IMR-90 (cell line): ENCODE measurements at regions not wholly inside any gene's neighbourhood (a gene's known extent, or its start where the extent isn't known, plus 50 kb on each side); places are given as distances from the start of the nearest gene placed in this dataset.

ENCODE experiments used
- ATAC-seq: fragments of 200-7000 bp; cut with Tn5 transposase; 2 replicates; pipeline ENCODE4 v1.9.1; 2020; ENCODE audit warnings: low read depth, mild to moderate bottlenecking, moderate library complexity
- BruUV-seq: library from RNA; stranded (reverse); fragments of 400-500 nt; replicated peaks from 2 replicates; lab custom pipeline; 2021; lab: Mats Ljungman, UMichigan
- CTCF ChIA-PET: fragments of 300-600 bp; formaldehyde crosslinking; extraction: SDS; loops from one replicate; lab custom pipeline; 2021; ENCODE audit warnings: antibody characterized with exemption; lab: Yijun Ruan, JAX
- POLR2A ChIA-PET: fragments of 300-600 bp; sonication (Branson Sonifier 250); formaldehyde crosslinking; loops from one replicate; lab custom pipeline; 2022; ENCODE audit warnings: antibody characterized with exemption; ENCODE audit not compliant: unreplicated experiment; lab: Charles Lee
- DNase-seq: peaks from one replicate; pipeline ENCODE4 v3.0.0; 2013
- H2AFZ ChIP-seq: replicated peaks from 2 replicates; pipeline ENCODE3; 2013; ENCODE audit warnings: low read length, mild to moderate bottlenecking; ENCODE audit not compliant: poor library complexity
- H2AK5ac ChIP-seq: 2 replicates; pipeline ENCODE4 v1.6.1; 2013; ENCODE audit warnings: low read depth, low read length, inconsistent platforms
- H2AK9ac ChIP-seq: replicated peaks from 2 replicates; pipeline ENCODE3; 2013; ENCODE audit warnings: mild to moderate bottlenecking, low read depth, low read length, moderate library complexity; ENCODE audit not compliant: poor library complexity
- H2BK120ac ChIP-seq: 2 replicates; pipeline ENCODE4 v1.6.1; 2013; ENCODE audit warnings: low read depth, low read length, inconsistent platforms
- H2BK15ac ChIP-seq: 3 replicates; pipeline ENCODE4 v1.6.1; 2013; ENCODE audit warnings: low read depth, low read length, inconsistent platforms
- H2BK20ac ChIP-seq: 2 replicates; pipeline ENCODE4 v1.6.1; 2013; ENCODE audit warnings: low read depth, mild to moderate bottlenecking, inconsistent platforms, low read length, moderate library complexity
- H2BK5ac ChIP-seq: 2 replicates; pipeline ENCODE4 v1.6.1; 2013; ENCODE audit warnings: mild to moderate bottlenecking, low read depth, low read length, inconsistent platforms; ENCODE audit not compliant: poor library complexity, severe bottlenecking
- H3K14ac ChIP-seq: replicated peaks from 2 replicates; pipeline ENCODE4 v1.6.1; 2013; ENCODE audit warnings: low read depth, low read length, inconsistent platforms
- H3K18ac ChIP-seq: 2 replicates; pipeline ENCODE4 v1.6.1; 2013; ENCODE audit warnings: low read depth, low read length, control low read depth
- H3K23ac ChIP-seq: 2 replicates; pipeline ENCODE4 v1.6.1; 2013; ENCODE audit warnings: low read depth, low read length, inconsistent platforms
- H3K27ac ChIP-seq: 2 replicates; pipeline ENCODE4 v1.5.1; 2013; ENCODE audit warnings: mild to moderate bottlenecking, control low read depth, low read length; ENCODE audit not compliant: insufficient read depth
- H3K27me3 ChIP-seq: 2 replicates; pipeline ENCODE4 v1.6.1; 2013; ENCODE audit warnings: low read length; ENCODE audit not compliant: control insufficient read depth, insufficient read depth
- H3K36me3 ChIP-seq: 2 replicates; pipeline ENCODE4 v1.6.1; 2013; ENCODE audit warnings: low read length, mixed read lengths; ENCODE audit not compliant: control insufficient read depth, insufficient read depth
- H3K4ac ChIP-seq: 2 replicates; pipeline ENCODE4 v1.6.1; 2013; ENCODE audit warnings: low read depth, low read length, inconsistent platforms
- H3K4me1 ChIP-seq: 2 replicates; pipeline ENCODE4 v1.6.1; 2013; ENCODE audit warnings: low read length, mixed read lengths; ENCODE audit not compliant: control insufficient read depth, insufficient read depth
- H3K4me2 ChIP-seq: 2 replicates; pipeline ENCODE4 v1.6.1; 2013; ENCODE audit warnings: low read depth, mild to moderate bottlenecking, control low read depth, low read length, moderate library complexity
- H3K4me3 ChIP-seq: 2 replicates; pipeline ENCODE4 v1.5.1; 2013; ENCODE audit warnings: low read depth, mild to moderate bottlenecking, control low read depth, low read length, moderate library complexity; ENCODE audit not compliant: insufficient read depth
- H3K56ac ChIP-seq: 2 replicates; pipeline ENCODE4 v1.6.1; 2013; ENCODE audit warnings: low read length, inconsistent platforms; ENCODE audit not compliant: insufficient read depth; ENCODE audit errors: extremely low read depth
- H3K79me1 ChIP-seq, 2 experiments: 2 replicates each; pipeline ENCODE4 v1.6.1; 2013; ENCODE audit warnings: low read length in 2 of 2, inconsistent platforms in 1 of 2, low read depth in 1 of 2
- H3K9ac ChIP-seq: 2 replicates; pipeline ENCODE4 v1.6.1; 2013; ENCODE audit warnings: low read depth, low read length, control low read depth
- H3K9me1 ChIP-seq: 2 replicates; pipeline ENCODE4 v1.6.1; 2013; ENCODE audit warnings: low read length, inconsistent platforms; ENCODE audit not compliant: insufficient read depth
- H3K9me3 ChIP-seq: 2 replicates; pipeline ENCODE4 v1.6.1; 2013; ENCODE audit warnings: low read length; ENCODE audit not compliant: control insufficient read depth, insufficient read depth
- H4K20me1 ChIP-seq: 2 replicates; pipeline ENCODE4 v1.6.1; 2013; ENCODE audit warnings: low read length, inconsistent platforms; ENCODE audit not compliant: insufficient read depth
- H4K5ac ChIP-seq: 2 replicates; pipeline ENCODE4 v1.6.1; 2013; ENCODE audit warnings: mild to moderate bottlenecking, low read depth, low read length, control low read depth
- H4K8ac ChIP-seq, 2 experiments: 2 replicates each; pipeline ENCODE4 v1.6.1; 2013; ENCODE audit warnings: low read depth in 2 of 2, low read length in 2 of 2, control low read depth in 1 of 2, inconsistent platforms in 1 of 2
- H4K91ac ChIP-seq: 2 replicates; pipeline ENCODE4 v1.6.1; 2013; ENCODE audit warnings: low read depth, low read length, inconsistent platforms; ENCODE audit not compliant: insufficient read depth
- BHLHE40 ChIP-seq: fragments of 150-350 bp; IDR thresholded peaks from 2 replicates; pipeline ENCODE4 v1.6.1; 2016; ENCODE audit warnings: mild to moderate bottlenecking, low read depth, low read length
- CEBPB ChIP-seq: IDR thresholded peaks from 2 replicates; pipeline ENCODE4 v1.6.1; 2012; ENCODE audit warnings: low read depth, low read length, improper control_type of control experiment
- CHD1 ChIP-seq: IDR thresholded peaks from 2 replicates; pipeline ENCODE4 v1.6.1; 2012; ENCODE audit warnings: low read depth, low read length, improper control_type of control experiment
- FOS ChIP-seq: fragments of 150-350 bp; IDR thresholded peaks from 2 replicates; pipeline ENCODE4 v1.6.1; 2016; ENCODE audit warnings: low read depth, low read length
- MAFK ChIP-seq: IDR thresholded peaks from 2 replicates; pipeline ENCODE4 v1.6.1; 2012; ENCODE audit warnings: low read depth, low read length, improper control_type of control experiment
- MAZ ChIP-seq: IDR thresholded peaks from 2 replicates; pipeline ENCODE4 v1.6.1; 2012; ENCODE audit warnings: low read depth, mild to moderate bottlenecking, low read length, improper control_type of control experiment, moderate library complexity, borderline replicate concordance
- NFE2L2 ChIP-seq: fragments of 150-350 bp; IDR thresholded peaks from 2 replicates; pipeline ENCODE4 v1.6.1; 2016; ENCODE audit warnings: low read depth, mild to moderate bottlenecking, low read length
- POLR2A ChIP-seq: IDR thresholded peaks from 2 replicates; pipeline ENCODE4 v1.6.1; 2012; ENCODE audit warnings: mild to moderate bottlenecking, low read depth, low read length
- RAD21 ChIP-seq: IDR thresholded peaks from 2 replicates; pipeline ENCODE4 v1.6.1; 2012; ENCODE audit warnings: low read length, improper control_type of control experiment
- RCOR1 ChIP-seq: IDR thresholded peaks from 2 replicates; pipeline ENCODE4 v1.6.1; 2012; ENCODE audit warnings: mild to moderate bottlenecking, low read length, improper control_type of control experiment; ENCODE audit not compliant: insufficient replicate concordance
- RFX5 ChIP-seq: IDR thresholded peaks from 2 replicates; pipeline ENCODE4 v1.8.0; 2012; ENCODE audit warnings: low read depth, mild to moderate bottlenecking, low read length, moderate library complexity
- SMC3 ChIP-seq: fragments of 150-350 bp; IDR thresholded peaks from 2 replicates; pipeline ENCODE4 v1.6.1; 2016; ENCODE audit warnings: low read depth, mild to moderate bottlenecking, antibody characterized with exemption, low read length, moderate library complexity
- WGBS, 2 experiments: methylation state at CpG; one replicate each; pipeline versions ENCODE4 v1.1.5 to v1.1.7; 2013; ENCODE audit warnings: missing lambda C conversion rate in 2 of 2; ENCODE audit not compliant: insufficient read length in 1 of 2; ENCODE audit errors: extremely low coverage in 2 of 2; 5-methylcytosine and 5-hydroxymethylcytosine counted together
- dilution Hi-C: fragments of 300-500 bp; cut with HindIII; formaldehyde crosslinking; loops from one replicate; pipeline ENCODE4 v1.14.3; 2018; ENCODE audit warnings: low sequenced_read_pairs; ENCODE audit not compliant: unreplicated experiment
- in situ Hi-C: fragments of 300-500 bp; cut with MboI; formaldehyde crosslinking; loops from 3 replicates; pipeline ENCODE4 v1.14.3; 2019; ENCODE audit warnings: low sequenced_read_pairs, inconsistent platforms, mixed read lengths
- intact Hi-C: fragments of 100-400 bp; cut with micrococcal nuclease; formaldehyde crosslinking; loops from 2 replicates; pipeline ENCODE4 v1.10.0; 2022
- TF ChIP-seq, protein P1 (sequence below): fragments of 150-350 bp; IDR thresholded peaks from 2 replicates; pipeline ENCODE4 v1.6.1; 2017; ENCODE audit warnings: mild to moderate bottlenecking, antibody characterized with exemption, low read length, low read depth
- TF ChIP-seq, protein P2 (sequence below): fragments of 150-350 bp; IDR thresholded peaks from 2 replicates; pipeline ENCODE4 v1.6.1; 2016; ENCODE audit warnings: low read depth, mild to moderate bottlenecking, low read length, moderate library complexity, borderline replicate concordance
- TF ChIP-seq, protein P3 (sequence below): conservative IDR thresholded peaks from 2 replicates; pipeline ENCODE4 v1.5.1; 2012; ENCODE audit warnings: mild to moderate bottlenecking, low read depth, low read length, improper control_type of control experiment

DNA sequence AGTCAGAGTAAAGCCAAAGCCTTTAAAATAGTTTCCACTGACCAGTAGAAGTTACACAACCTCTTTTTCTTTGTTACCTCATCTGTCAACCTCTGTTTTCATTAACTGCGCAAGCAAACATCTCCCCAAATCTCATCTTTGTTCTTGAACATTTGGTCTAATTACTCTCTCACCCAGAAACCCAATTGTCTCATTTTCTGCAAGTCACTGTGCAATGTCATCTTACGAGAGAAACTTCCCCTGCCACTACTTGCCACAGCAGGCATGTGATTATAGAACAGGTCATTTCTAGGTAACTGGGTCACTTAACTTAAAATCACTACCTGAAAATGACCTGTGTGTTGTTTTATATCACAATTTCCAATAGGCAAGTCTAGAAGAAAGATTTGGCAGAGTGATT is 159.4 kb downstream of the SI start:
- Histone ChIP-seq H3K23ac (no peak overlapping the region), H3K4me1 (no peaks in the 10 kb centered on the region), H3K79me1 (no peaks in the 10 kb centered on the region), H3K9ac (no peak overlapping the region), H3K9me1 (no peaks in the 10 kb centered on the region), H2BK5ac (no peak overlapping the region), H3K14ac (no peak overlapping the region), H4K20me1 (no peaks in the 10 kb centered on the region), H3K4me3 (no peak overlapping the region), H3K18ac (no peak overlapping the region), H3K36me3 (no peaks in the 10 kb centered on the region), H3K56ac (no peak overlapping the region), H2BK15ac (no peak overlapping the region), H2BK20ac (no peak overlapping the region), H2BK120ac (no peak overlapping the region), H3K4me2 (no peak overlapping the region), H3K9me3 (peaks cover 3% of the 10 kb centered on the region; the same call in 1 of the 2 replicates), H3K27me3 (no peaks in the 10 kb centered on the region), H4K91ac (no peak overlapping the region), H2AFZ (no peak overlapping the region), H4K5ac (no peak overlapping the region), H2AK5ac (no peak overlapping the region), H2AK9ac (no peak overlapping the region), H4K8ac (no peak overlapping the region), H3K27ac (no peak overlapping the region), H3K4ac (no peak overlapping the region)
- dilution Hi-C loops (no loop called here), intact Hi-C loops (no loop called here), in situ Hi-C loops (no loop called here)
- ATAC-seq (no peak), DNase-seq (no peak)
- BruUV-seq, result no TSS peak
- ChIA-PET POLR2A (no interaction called here), CTCF (no interaction called here)
- WGBS, 2 experiments, result no CpG with 5 or more reads among the region's 2 CpGs
- TF ChIP-seq CEBPB (no peak), MAZ (no peak), FOS (no peak), RAD21 (no peak), RFX5 (no peak), POLR2A (no peak), BHLHE40 (no peak), CHD1 (no peak), RCOR1 (no peak), SMC3 (no peak), MAFK (no peak), NFE2L2 (no peak)
- TF ChIP-seq, protein P1, sequence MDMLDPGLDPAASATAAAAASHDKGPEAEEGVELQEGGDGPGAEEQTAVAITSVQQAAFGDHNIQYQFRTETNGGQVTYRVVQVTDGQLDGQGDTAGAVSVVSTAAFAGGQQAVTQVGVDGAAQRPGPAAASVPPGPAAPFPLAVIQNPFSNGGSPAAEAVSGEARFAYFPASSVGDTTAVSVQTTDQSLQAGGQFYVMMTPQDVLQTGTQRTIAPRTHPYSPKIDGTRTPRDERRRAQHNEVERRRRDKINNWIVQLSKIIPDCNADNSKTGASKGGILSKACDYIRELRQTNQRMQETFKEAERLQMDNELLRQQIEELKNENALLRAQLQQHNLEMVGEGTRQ, result no peak
- TF ChIP-seq, protein P2, sequence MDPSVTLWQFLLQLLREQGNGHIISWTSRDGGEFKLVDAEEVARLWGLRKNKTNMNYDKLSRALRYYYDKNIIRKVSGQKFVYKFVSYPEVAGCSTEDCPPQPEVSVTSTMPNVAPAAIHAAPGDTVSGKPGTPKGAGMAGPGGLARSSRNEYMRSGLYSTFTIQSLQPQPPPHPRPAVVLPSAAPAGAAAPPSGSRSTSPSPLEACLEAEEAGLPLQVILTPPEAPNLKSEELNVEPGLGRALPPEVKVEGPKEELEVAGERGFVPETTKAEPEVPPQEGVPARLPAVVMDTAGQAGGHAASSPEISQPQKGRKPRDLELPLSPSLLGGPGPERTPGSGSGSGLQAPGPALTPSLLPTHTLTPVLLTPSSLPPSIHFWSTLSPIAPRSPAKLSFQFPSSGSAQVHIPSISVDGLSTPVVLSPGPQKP, result no peak
- TF ChIP-seq, protein P3, sequence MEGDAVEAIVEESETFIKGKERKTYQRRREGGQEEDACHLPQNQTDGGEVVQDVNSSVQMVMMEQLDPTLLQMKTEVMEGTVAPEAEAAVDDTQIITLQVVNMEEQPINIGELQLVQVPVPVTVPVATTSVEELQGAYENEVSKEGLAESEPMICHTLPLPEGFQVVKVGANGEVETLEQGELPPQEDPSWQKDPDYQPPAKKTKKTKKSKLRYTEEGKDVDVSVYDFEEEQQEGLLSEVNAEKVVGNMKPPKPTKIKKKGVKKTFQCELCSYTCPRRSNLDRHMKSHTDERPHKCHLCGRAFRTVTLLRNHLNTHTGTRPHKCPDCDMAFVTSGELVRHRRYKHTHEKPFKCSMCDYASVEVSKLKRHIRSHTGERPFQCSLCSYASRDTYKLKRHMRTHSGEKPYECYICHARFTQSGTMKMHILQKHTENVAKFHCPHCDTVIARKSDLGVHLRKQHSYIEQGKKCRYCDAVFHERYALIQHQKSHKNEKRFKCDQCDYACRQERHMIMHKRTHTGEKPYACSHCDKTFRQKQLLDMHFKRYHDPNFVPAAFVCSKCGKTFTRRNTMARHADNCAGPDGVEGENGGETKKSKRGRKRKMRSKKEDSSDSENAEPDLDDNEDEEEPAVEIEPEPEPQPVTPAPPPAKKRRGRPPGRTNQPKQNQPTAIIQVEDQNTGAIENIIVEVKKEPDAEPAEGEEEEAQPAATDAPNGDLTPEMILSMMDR, result no peak
